Left renal cortex interstitium (tissue), 4 donors: ENCODE measurements at regions not wholly inside any gene's neighbourhood (a gene's known extent, or its start where the extent isn't known, plus 50 kb on each side); places are given as distances from the start of the nearest gene placed in this dataset.
A peak's percentile ranks its signal among the peaks of the same experiment; 100 is the strongest.
"Not testable (repeated sequence)": the region's sequence is repeated elsewhere in the genome, so short reads cannot be mapped to it uniquely, and the experiment has no call there.

Experiments
- DNase-seq, 4 donors: peaks; one replicate each; pipeline ENCODE4 v3.0.0-alpha.2; 2013; ENCODE audit warnings: low read depth in 4 of 4, low spot score in 2 of 4, missing footprints in 1 of 4

- peak in 3 of 4 donors; percentile 15 to 25 (median 19) for DNase-seq
Observed at GRCh38 chr4:137960371-137961050, 281.6 kb downstream of the SLC7A11 start.

- peak in 3 of 4 donors; percentile 26 to 45 (median 28) for DNase-seq
Observed at GRCh38 chr4:137957806-137958205, 284.3 kb downstream of the SLC7A11 start.

DNA sequence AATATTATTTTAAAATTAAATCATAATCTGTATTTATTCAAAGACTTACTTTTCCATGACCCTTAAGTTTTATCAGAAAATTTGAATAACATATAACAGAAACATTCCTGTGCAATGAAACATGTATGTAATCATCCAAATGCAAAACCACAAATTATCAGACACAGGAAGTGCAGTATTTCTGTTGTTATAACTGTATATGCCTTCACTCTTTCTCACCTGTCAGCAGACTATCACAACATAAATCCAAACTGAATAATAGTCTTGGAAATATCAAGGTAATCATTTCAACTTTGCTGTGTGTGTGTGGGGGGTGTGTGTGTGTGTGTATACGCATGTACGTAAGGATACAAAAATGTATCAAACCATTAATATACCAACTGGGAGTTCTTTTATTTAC is 285.9 kb downstream of the SLC7A11 start:
- DNase-seq = no peak

GRCh38 chr4:137955595-137955994 is 286.6 kb downstream of the SLC7A11 start:
- DNase-seq = no peak

DNA sequence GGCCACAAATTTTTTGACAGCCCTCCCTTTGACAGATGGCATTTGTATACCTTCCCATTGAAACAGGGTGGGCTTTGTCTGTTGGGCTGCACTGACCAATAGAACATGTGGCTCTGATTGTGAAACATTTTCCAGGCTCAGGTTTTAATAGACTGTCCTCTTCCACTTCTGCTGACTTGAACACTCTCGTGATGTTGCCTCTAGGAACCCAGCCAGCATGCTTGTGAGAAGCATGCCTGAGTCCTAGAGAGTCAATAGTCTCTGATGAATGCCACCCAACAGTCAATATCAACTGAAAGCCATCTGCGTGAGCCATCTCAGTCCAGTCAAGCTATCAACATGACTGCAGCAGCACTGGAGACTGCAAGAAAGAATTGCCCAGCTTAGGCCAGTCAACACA is 290.0 kb downstream of the SLC7A11 start:
- no peak for DNase-seq

DNA sequence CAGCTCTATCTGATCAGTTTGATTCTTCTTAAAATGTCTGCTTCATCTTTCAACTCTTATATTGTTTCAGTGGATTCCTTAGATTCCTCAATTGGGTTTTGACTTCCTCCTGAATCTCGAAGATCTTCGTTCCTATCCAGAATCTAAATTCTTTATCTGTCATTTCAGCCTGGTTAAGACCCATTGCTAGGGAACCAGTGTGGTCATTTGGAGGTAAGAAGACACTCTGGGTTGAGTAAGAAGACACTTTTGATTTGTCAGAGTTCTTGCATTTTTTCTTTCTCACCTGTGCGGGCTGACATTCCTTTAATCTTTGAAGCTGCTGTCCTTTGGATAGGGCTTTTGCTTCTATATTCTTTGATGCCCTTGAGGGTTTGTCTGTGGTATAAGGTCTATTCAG is 291.9 kb downstream of the SLC7A11 start:
- no peak for DNase-seq

- DNase-seq = no peak
Observed at GRCh38 chr4:137949746-137950145, 292.4 kb downstream of the SLC7A11 start.

DNA sequence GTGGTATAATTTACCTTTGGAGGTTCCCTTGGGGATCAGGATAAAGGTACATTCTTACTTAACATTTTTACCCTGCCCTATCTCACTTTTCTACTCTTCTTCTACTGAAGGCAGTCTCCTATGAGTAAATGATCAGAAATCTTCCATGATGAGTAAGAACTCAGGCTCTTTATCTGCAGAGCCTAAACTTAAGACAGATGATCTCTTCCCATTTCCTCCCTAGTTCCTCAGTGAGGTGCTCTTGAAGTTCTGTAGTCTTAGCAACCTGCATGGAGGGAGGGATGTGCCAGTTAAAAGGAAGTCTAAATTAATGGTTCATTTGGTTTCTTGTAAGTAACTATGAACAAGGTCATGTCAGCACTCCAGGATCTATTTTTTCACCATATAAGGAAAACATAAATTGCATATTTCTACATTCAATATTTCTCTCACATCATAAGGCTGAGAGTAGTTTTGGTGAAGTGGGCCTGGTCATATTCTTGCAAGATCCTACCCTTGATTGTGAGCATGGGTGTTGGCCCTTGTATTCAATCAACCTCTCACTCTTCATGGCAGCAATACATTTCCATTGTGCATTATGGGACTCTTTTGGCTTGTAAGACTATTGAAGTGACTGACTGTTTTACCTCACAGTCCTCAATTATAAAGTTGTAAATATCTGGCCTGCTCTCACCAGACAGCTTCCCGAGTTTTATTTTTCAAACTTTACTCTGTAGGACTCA is 295.5 kb downstream of the SLC7A11 start:
- no peak for DNase-seq

- DNase-seq = not testable (repeated sequence)
Observed at GRCh38 chr4:137942815-137943214, 299.3 kb downstream of the SLC7A11 start.

- DNase-seq = not testable (repeated sequence)
Observed at GRCh38 chr4:137942015-137942515, 300.1 kb downstream of the SLC7A11 start.

DNA sequence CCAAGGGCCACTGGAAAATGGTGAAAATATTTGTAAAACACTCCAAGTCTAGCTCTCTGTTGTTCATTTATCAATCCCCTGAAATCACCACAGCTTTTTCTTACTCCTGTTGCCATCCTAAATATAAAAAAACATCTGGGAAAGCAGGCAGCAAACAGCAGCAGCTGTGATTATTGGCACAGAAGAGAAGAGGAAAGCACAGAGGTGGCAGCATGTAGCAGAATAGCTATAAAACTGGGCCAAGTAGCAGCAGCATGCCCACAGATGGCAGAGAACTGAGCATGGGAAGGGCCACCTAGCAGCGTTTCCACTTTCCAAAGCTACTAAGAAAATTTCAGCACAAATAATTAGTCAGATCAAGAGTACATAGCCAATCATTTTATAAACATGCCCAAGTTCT is 307.2 kb downstream of the SLC7A11 start:
- DNase-seq = no peak

DNA sequence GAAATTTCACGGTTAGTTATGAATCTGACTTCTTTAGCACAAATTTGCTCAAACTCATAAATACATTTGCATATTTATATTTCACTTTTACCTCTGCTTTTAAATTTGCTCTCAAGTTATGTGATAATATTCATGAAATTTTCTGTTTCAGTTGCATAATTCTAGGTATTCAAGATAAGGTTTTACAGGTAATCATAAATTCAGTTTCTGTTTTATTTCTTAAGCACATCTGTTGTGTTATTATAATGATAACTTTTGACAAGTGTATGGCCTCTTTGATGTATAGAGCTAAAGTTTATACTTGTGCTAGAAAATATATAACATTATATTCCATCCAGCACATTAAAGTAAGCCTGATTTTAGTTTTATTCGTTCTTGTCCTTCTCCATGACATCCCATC is 308.1 kb downstream of the SLC7A11 start:
- DNase-seq = no peak

- no peak for DNase-seq
Observed at GRCh38 chr4:137927972-137928371, 314.2 kb downstream of the SLC7A11 start.

GRCh38 chr4:137923494-137923893 is 318.7 kb downstream of the SLC7A11 start:
- DNase-seq = no peak

DNA sequence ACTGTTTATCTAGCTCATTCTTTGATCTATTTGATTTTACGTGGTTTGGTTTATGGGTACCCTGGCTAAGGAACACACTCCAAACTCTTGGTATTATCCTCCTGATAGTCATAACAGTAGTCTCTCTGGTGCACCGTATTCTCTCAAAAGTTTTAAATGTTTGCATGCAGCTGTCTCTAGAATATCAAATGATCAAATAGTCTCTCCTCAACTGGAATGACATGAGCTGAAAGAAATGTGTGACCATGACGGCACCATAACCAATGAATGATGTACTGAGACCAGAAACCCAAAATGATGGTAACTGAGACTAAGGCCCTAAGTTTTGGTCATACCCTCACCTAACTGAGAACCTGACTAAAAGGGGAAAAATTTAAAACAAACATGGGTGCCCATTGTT is 319.4 kb downstream of the SLC7A11 start:
- no peak for DNase-seq

DNA sequence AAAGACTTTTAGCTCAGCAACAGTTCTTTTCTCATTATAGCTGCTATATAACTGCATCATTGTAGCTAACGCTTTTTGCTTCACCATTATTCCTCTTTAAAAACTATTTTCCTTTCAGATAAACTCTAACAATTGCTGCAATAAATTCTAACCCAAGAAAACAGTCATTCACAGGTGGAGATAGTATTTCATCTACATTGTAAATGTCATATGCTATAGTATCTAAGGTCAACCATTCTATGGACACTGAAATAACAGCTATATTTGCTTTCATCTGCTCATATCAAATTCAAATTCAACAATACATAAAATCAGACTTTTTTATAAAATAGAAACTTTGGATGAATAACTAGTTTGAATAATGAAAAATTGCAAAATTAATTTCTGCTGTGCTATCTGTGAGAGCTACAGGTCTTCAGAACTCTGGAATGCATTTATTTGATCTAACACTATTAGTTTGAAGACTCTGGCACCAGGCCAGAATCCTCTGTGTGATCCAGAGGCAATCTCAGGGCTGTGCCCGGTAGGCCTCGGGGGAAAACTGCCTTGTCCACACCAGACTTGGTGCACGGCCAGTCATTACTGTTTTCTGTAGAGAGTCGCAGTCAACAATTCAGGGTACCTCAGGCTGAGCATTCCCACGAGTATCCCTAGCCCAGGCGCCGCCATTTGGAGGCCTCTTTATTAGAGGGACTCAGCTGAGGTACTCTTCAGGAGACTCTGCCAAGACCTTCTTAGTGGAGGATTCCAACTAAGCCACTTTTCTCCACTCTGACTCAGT is 332.4 kb downstream of the SLC7A11 start:
- DNase-seq = no peak

GRCh38 chr4:137905930-137906329 is 336.2 kb downstream of the SLC7A11 start:
- no peak for DNase-seq

GRCh38 chr4:137901114-137901513 is 341.0 kb downstream of the SLC7A11 start:
- DNase-seq = no peak

- no peak for DNase-seq
Observed at GRCh38 chr4:137896221-137896737, 345.9 kb downstream of the SLC7A11 start.

DNA sequence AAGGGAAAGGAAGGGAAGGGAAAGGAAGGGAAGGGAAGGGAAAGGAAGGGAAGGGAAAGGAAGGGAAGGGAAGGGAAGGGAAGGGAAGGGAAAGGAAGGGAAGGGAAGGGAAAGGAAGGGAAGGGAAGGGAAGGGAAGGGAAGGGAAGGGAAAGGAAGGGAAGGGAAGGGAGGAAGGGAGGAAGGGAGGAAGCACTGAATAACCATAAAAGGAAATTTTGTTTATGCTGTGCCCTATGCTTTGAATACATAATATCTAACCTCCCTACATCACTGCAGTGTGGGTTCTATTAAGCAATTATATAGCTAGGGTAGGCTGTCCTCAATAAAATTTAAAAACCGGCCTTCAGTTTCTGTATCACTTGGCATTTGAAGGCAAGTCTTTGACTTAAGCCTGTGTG is 346.6 kb downstream of the SLC7A11 start:
- DNase-seq = not testable (repeated sequence)

- no peak for DNase-seq
Observed at GRCh38 chr4:137892134-137892533, 350.0 kb downstream of the SLC7A11 start.
